SJSA1 (cell line): ENCODE measurements at regions not wholly inside any gene's neighbourhood (a gene's known extent, or its start where the extent isn't known, plus 50 kb on each side); places are given as distances from the start of the nearest gene placed in this dataset.

Source experiments
- DNase-seq, 2 experiments: peaks; one replicate each; pipeline ENCODE4 v3.0.0-alpha.2; 2015 to 2020; ENCODE audit warnings: low spot score in 2 of 2, low read depth in 1 of 2
- H3K27ac ChIP-seq: fragments of 250-450 bp; sonication (Bioruptor Pico); 2 replicates; pipeline ENCODE4 v1.5.1; 2020; ENCODE audit warnings: mild to moderate bottlenecking, moderate library complexity
- H3K27me3 ChIP-seq: fragments of 250-450 bp; sonication (Bioruptor Pico); replicated peaks from 2 replicates; pipeline ENCODE4 v1.5.1; 2020; ENCODE audit warnings: mild to moderate bottlenecking, moderate library complexity
- H3K36me3 ChIP-seq: fragments of 250-450 bp; sonication (Bioruptor Pico); 2 replicates; pipeline ENCODE4 v1.5.1; 2020; ENCODE audit warnings: mild to moderate bottlenecking
- H3K4me1 ChIP-seq: fragments of 250-450 bp; sonication (Bioruptor Pico); replicated peaks from 2 replicates; pipeline ENCODE4 v1.6.1; 2021; ENCODE audit warnings: mild to moderate bottlenecking
- H3K4me3 ChIP-seq: fragments of 250-450 bp; sonication (Bioruptor Pico); 2 replicates; pipeline ENCODE4 v1.5.1; 2020; ENCODE audit warnings: mild to moderate bottlenecking
- H3K9me3 ChIP-seq: fragments of 250-450 bp; sonication (Bioruptor Pico); replicated peaks from 2 replicates; pipeline ENCODE4 v1.5.1; 2020; ENCODE audit warnings: mild to moderate bottlenecking

DNA sequence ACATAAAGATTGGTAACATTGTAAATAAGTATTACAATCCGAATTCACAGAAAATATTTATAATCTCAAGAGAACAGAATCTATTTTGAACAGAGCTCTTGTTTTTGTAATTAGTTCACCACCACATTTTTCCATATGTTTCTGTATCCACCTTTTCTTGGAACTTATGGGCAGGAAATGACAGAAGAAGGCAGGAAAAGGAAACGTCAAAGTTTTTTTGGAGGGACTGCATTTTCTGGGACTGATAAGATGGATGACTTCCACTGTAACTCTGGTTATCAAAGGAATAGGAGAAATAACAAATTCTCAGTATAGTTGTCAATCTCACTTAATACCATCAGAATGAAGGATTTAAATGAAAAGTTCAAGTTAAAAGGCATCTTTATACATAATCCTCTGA is 75.1 kb upstream of the SMNDC1 start:
- Histone ChIP-seq H3K27ac (no peak overlapping the region), H3K27me3 (no peaks in the 10 kb centered on the region), H3K9me3 (no peaks in the 10 kb centered on the region), H3K36me3 (no peaks in the 10 kb centered on the region), H3K4me3 (no peak overlapping the region), H3K4me1 (peaks cover 22% of the 10 kb centered on the region)
- no peak for DNase-seq

DNA sequence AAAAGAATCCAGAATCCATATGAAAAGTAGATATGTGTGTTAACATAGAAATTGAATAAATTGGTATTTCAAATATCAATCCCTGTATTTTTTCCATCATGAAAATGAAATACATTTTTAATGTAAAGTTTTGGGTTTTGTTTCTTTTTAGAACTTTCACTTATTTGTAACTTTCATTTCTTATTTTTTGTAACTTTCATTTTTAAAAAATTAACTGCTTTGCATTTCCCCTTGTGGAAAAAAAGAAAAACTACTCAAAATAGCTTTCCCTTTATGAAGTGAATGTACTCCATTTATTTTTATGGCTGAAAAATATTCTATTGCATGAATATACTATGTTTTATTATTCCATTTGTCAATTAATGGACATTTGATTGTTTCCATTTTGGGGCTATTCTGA is 75.6 kb upstream of the SMNDC1 start:
- no peak for DNase-seq
- Histone ChIP-seq H3K9me3 (no peaks in the 10 kb centered on the region), H3K27ac (no peak overlapping the region)

DNA sequence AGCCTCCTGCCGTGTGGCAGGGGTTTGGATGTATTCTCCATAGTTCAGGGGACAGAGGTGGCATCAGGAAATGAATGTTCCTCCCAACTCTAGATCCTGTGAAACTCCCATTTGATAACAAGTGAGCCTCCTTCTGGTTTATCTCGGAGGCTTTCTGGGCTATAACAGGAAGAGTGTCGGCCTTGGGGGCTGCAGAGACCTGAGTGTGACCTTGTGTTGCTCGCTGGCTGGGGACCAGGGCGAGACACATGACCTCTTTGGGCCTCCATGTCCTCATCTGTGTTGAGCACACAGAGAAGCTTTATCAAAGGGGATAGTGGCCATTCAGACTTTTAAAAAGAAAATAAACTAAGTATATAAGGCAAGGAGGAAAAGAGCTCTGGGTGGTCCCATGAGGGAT is 78.0 kb upstream of the SMNDC1 start:
- Histone ChIP-seq H3K27me3 (no peaks in the 10 kb centered on the region), H3K4me3 (no peak overlapping the region), H3K9me3 (no peaks in the 10 kb centered on the region), H3K27ac (no peak overlapping the region), H3K4me1 (peaks cover 14% of the 10 kb centered on the region), H3K36me3 (no peaks in the 10 kb centered on the region)
- DNase-seq, result no peak

More for the DNA sequence above, 75.6 kb upstream of the SMNDC1 start:
- Histone ChIP-seq H3K27me3 (no peaks in the 10 kb centered on the region), H3K4me1 (peaks cover 22% of the 10 kb centered on the region), H3K4me3 (no peak overlapping the region), H3K36me3 (no peaks in the 10 kb centered on the region)

DNA sequence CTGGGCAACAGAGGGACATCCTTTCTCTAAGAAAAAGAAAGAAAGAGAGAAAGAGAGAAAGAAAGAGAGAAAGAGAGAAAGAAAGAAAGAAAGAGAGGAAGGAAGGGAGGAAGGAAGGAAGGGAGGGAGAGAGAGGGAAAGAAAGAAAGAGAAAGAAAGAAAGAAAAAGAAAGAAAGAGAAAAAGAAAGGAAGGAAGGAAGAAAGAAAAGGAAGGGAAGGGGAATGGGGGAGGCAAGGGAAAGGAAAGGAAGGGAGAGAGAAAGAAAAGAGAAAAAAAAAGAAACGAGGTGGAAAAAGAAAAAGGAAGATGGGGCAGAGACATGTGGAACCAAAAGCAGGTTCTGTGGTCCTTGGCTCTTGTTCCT is 82.9 kb upstream of the SMNDC1 start:
- H3K27ac ChIP-seq, result no peak overlapping the region
- peaks cover 20% of the 10 kb centered on the region for H3K4me1 ChIP-seq
- H3K4me3 ChIP-seq, result no peak overlapping the region
- no peaks in the 10 kb centered on the region for H3K36me3 ChIP-seq
- DNase-seq, result no peak
- H3K27me3 ChIP-seq, result no peaks in the 10 kb centered on the region
- H3K9me3 ChIP-seq, result no peaks in the 10 kb centered on the region

DNA sequence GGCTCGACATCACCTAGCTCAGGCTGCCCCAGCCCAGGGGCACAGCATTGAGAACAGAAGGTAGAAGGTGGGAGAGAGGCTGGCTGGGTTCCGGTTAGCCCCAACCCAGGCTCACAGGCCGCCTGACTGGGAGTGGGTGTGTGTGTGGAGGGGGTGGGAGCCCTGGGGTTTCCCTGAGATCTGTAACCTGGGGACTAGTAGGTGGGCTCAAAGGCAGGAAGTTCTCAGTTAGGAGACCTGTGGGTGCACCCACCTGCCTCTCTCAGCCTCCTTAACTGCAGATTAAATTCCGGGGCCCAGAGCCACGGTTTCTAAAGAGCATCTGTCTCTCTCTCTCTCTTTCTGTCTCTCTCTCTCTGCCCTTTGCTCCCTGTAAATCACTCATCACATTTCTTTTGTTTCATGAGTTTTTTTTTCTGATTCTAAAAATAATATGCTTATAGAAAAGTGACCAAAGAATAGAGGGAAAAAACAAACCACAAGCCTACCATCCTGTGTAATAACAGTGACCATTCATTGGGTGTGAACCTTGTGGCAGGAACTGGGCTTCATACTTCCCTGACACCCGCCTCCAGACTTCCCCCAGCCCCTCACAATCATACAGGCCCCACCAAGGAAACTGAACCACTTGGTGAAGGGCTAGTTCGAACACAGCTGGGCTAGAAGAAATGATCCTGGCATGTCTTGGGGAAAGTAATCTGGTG is 83.4 kb upstream of the SMNDC1 start:
- H3K27ac ChIP-seq, result no peak overlapping the region
- DNase-seq, result peak in 1 of 2 experiments; percentile 36

DNA sequence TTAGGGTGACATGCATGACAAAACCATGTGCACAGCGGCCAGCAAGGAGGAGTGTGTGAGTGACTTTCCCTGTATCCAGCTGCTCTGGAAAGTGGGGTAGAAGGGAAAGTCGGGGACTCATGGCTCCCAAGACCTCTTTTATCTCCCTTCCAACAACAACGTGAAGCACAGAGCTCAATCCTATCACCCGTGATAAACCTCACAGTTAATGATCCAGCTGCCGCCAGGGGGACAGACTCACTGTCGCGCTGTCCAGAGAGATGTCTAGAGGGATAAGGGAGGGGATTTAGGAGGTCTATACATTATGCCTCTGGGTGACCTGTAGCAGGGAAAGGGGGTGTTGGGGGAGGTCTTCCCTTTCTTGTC is 84.0 kb upstream of the SMNDC1 start:
- Histone ChIP-seq H3K27me3 (no peaks in the 10 kb centered on the region), H3K9me3 (no peaks in the 10 kb centered on the region), H3K36me3 (no peaks in the 10 kb centered on the region), H3K27ac (no peak overlapping the region), H3K4me3 (no peak overlapping the region), H3K4me1 (peaks cover 13% of the 10 kb centered on the region)
- DNase-seq, result no peak

More for the DNA sequence above, 83.4 kb upstream of the SMNDC1 start:
- Histone ChIP-seq H3K4me1 (peaks cover 15% of the 10 kb centered on the region), H3K9me3 (no peaks in the 10 kb centered on the region), H3K4me3 (no peak overlapping the region), H3K27me3 (no peaks in the 10 kb centered on the region), H3K36me3 (no peaks in the 10 kb centered on the region)

DNA sequence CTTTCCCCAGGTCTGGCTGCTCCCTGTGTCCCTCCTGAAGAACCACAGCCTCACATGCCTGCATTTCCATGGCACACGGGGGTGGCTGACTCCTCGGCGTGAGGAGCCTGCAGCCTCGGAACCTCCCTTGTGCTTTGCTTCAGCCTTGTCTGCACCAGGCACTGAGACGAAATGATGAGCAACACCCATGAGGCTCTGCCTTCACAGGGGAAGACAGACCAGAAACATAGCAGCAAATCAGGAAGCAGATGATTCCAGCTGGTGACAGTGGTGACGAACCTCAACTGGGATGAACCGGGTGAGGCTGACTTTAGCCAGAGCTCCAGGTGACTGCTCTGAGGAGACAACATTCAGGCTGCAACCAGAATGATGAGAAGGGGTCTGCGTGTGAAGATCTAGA is 84.5 kb upstream of the SMNDC1 start:
- DNase-seq, result no peak
- H3K9me3 ChIP-seq, result no peaks in the 10 kb centered on the region
- no peaks in the 10 kb centered on the region for H3K36me3 ChIP-seq
- peaks cover 13% of the 10 kb centered on the region for H3K4me1 ChIP-seq
- no peaks in the 10 kb centered on the region for H3K27me3 ChIP-seq
- H3K4me3 ChIP-seq, result no peak overlapping the region
- no peak overlapping the region for H3K27ac ChIP-seq

DNA sequence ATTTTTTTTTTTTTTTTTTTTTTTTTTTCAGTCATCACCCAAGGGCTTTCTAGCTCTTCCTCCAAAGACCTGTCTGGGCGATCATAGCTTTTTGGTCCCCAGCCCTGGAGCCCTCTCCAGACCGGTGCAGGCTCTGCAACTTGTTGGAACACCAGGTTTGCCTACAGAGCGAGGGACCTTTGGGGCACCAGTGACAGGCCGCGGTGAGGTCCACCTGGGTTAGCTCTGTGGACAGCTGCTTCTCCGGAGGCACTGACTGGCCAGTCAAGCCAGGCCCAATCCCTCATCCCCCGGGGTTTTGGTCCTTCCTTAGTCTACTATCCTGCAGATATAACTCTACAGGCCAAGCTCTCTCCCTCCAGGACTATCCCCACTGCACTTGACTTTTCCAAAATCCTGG is 86.8 kb upstream of the SMNDC1 start:
- H3K27ac ChIP-seq, result no peak overlapping the region
- no peaks in the 10 kb centered on the region for H3K27me3 ChIP-seq
- no peaks in the 10 kb centered on the region for H3K36me3 ChIP-seq
- H3K4me3 ChIP-seq, result no peak overlapping the region
- no peaks in the 10 kb centered on the region for H3K9me3 ChIP-seq
- DNase-seq, result no peak
- H3K4me1 ChIP-seq, result peaks cover 26% of the 10 kb centered on the region

DNA sequence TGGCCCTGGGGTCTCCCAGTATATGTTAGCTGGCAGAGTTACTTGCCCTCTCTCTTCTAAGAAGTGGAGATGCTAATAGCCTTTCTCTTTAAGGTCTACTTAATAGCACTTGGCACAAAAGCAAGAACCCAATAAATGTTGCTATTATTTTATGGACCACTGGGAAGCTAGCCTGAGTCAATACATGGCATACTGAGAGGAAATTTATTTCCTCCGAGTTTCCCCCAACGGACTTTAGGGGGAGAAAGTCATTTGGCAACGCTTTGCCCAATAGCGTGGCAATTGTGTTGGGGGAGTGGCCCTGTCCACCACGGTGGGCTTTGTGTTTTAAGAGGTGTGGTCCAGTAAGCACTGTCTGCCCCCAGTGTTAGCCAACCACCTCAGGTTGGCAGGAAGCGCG is 87.4 kb upstream of the SMNDC1 start:
- Histone ChIP-seq H3K27me3 (no peaks in the 10 kb centered on the region), H3K27ac (no peak overlapping the region), H3K9me3 (no peaks in the 10 kb centered on the region), H3K4me3 (no peak overlapping the region), H3K4me1 (peaks cover 26% of the 10 kb centered on the region), H3K36me3 (no peaks in the 10 kb centered on the region)
- no peak for DNase-seq

DNA sequence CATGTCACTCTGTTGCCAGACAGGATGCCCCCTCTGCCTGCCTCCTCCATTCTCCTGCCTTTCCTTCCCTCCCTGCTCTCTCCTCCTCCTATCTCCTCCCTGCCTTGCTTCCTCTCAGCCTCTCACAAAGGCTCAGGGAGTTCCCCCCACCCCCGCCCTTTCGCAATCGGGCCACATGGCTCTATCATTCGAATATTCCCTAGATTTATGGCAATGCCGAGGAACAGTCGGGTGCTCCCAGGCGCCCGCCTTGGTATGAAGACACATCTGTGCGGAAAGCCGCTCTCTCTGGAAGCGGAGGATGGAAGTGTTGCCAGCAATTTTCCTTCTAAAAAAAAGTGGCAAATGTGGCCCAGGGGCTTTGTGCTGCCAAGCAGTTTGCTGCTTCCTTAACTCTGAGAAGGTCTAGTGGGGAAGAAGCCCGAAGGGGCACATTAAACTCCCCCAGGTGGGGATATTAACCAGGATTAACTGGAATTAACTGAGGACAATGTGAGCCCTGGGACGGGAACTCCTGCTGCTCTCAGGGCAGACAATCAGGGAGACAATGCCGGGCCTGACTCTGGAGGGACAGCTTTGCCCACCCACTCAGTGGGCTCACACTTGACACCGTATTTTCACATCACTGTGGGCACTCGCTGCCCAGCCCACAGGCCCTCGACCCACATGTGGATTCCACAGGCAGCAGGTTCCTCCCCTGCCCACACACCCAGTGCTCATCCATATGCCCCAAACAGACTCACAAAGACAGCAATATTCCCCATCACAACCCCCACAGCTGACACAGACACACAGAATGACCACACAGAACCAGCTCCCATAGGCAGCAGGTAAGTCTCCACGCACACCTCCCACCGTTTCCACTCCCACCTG is 88.4 kb upstream of the SMNDC1 start:
- Histone ChIP-seq H3K4me1 (peaks cover 25% of the 10 kb centered on the region), H3K36me3 (no peaks in the 10 kb centered on the region), H3K27me3 (no peaks in the 10 kb centered on the region), H3K9me3 (no peaks in the 10 kb centered on the region), H3K4me3 (no peak overlapping the region), H3K27ac (no peak overlapping the region)
- DNase-seq, result no peak

DNA sequence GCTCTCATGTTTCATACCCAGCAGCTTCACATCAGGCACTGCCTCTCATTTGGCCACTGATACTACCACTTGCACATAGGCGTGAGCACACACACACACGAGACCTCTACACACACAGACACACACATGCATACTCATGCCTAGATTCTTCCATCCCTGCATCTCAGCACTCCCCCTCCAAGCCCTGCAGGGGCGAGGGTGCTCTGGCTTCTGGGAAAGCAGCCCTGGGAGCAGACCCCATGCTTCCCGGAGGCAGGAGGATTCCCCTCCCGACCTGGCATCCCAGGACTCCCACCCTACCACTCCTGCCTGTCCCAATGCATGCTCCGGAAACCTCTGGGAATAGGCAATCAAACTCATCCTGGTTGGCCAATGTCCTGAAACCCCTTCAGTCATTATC is 89.1 kb upstream of the SMNDC1 start:
- Histone ChIP-seq H3K27me3 (no peaks in the 10 kb centered on the region), H3K27ac (no peak overlapping the region), H3K9me3 (no peaks in the 10 kb centered on the region), H3K4me3 (no peak overlapping the region), H3K36me3 (no peaks in the 10 kb centered on the region), H3K4me1 (peaks cover 25% of the 10 kb centered on the region)
- no peak for DNase-seq

DNA sequence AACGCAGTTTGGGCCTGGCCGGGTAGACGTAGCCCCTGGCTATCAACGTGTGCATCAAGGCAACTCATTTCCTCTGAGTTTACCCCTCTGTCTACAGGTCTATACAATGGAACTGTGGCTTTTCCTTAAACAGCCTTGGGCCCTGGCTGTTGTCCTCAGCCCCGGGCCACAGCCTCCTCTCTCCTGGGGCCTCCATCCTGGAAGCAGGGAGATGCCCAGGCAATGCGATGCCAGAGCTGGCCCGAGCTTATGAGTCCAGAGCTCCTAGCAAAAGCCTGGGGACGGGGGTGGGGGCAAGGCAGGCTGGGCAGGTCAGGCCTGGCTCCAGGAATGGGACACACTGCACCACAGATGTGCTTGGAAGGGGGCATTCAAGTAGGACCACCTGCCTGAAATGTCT is 89.6 kb upstream of the SMNDC1 start:
- Histone ChIP-seq H3K36me3 (no peaks in the 10 kb centered on the region), H3K27ac (no peak overlapping the region), H3K27me3 (no peaks in the 10 kb centered on the region), H3K4me1 (peaks cover 29% of the 10 kb centered on the region), H3K4me3 (no peak overlapping the region), H3K9me3 (no peaks in the 10 kb centered on the region)
- DNase-seq, result no peak

DNA sequence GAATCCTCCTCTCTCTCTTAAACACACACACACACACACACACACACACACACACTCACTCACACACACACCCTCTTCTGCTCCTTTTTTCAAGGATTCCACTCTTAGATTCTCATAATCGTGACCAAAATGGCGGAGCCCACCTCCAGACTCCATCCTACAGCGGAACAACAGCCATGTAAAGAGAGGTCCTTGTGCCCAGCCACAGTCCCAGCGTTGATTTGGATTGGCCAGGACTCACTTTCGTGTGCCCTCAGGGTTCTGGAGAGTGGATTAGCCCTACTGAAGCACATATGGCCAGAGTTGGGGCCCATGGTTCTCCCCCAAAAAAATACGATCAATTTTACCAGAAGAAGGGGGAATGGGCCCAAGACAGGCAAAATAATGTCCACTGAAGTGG is 90.2 kb upstream of the SMNDC1 start:
- Histone ChIP-seq H3K27ac (no peak overlapping the region), H3K4me3 (no peak overlapping the region), H3K9me3 (no peaks in the 10 kb centered on the region), H3K4me1 (peaks cover 35% of the 10 kb centered on the region), H3K27me3 (no peaks in the 10 kb centered on the region), H3K36me3 (no peaks in the 10 kb centered on the region)
- no peak for DNase-seq

DNA sequence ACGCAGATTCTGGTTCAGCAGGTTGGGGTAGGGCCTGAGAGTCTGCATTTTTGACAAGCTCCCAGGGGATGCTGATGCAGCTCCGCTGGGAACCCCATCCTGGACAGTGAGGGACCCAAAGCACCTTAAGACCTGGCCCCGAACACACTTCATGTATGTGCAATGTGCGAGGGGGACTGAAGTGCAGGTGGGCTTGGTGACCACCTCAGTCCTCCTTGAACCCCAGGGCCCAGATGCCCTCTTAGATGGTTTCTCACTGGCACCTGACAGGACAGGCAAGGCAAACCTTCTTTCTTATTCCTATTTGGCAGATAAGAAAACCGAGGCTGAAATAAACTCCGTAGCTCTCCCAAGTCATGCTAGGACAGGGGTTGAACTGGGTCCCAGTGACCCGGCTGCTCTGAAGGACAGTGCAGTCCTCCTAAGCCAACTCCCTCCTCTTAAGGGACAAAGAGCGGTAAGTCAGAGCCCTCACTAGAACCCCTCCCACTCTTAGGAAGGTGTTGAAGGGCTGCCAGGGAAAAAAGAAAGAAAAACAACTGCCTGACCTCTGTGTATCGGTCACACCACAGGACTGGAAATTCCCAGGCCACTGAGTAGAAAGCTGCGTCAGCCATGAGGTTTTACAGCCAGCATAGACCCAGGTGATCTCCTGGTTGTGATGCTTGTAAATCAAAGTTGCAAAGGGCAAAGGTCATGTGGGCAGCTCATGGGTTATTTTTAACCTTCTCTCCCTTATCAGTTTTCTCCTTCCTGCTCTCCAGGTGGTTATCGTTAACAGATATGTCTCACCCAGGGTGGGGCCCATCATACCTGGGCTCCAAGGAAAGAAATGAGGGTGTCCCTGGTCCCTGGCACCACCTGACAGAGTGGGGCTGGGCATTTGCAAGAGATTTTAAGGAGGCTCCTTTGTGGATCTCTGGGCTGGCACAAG is 90.9 kb upstream of the SMNDC1 start:
- H3K27me3 ChIP-seq, result no peaks in the 10 kb centered on the region
- H3K4me3 ChIP-seq, result no peak overlapping the region
- H3K36me3 ChIP-seq, result no peaks in the 10 kb centered on the region
- H3K27ac ChIP-seq, result peak overlapping the region; percentile 36
- no peaks in the 10 kb centered on the region for H3K9me3 ChIP-seq
- peak; percentile 68 to 83 for DNase-seq
- H3K4me1 ChIP-seq, result peaks cover 41% of the 10 kb centered on the region
